H1 (cell line): ENCODE measurements at regions not wholly inside any gene's neighbourhood (a gene's known extent, or its start where the extent isn't known, plus 50 kb on each side); places are given as distances from the start of the nearest gene placed in this dataset.

Source experiments
- CTCF ChIA-PET: fragments of 300-600 bp; sonication (Branson Sonifier 250); formaldehyde crosslinking; loops from one replicate; lab custom pipeline; 2021; ENCODE audit not compliant: partially characterized antibody; lab: Charles Lee
- POLR2A ChIA-PET: fragments of 300-600 bp; sonication (Branson Sonifier 250); formaldehyde crosslinking; loops from one replicate; lab custom pipeline; 2021; ENCODE audit warnings: inconsistent platforms; ENCODE audit not compliant: partially characterized antibody; lab: Charles Lee
- DNase-seq, 2 experiments: peaks; one replicate each; pipeline versions ENCODE4 v3.0.0 to v3.0.0-alpha.2; 2010 to 2022; ENCODE audit warnings: low spot score in 2 of 2, low read depth in 1 of 2, mixed read lengths in 1 of 2
- FAIRE-seq: peaks from 2 replicates; lab custom pipeline; 2011; peaks lifted over from hg19 to GRCh38; lab: Jason Lieb, UNC
- H2AFZ ChIP-seq: 2 replicates; pipeline ENCODE4 v1.8.1; 2012; ENCODE audit warnings: low read length, inconsistent platforms
- H2AK5ac ChIP-seq: 2 replicates; pipeline ENCODE4 v1.6.1; 2013; ENCODE audit warnings: low read depth, low read length
- H2BK120ac ChIP-seq: replicated peaks from 2 replicates; pipeline ENCODE3; 2013; ENCODE audit warnings: low read depth, low read length, inconsistent platforms
- H2BK12ac ChIP-seq: 2 replicates; pipeline ENCODE4 v1.6.1; 2013; ENCODE audit warnings: low read depth, low read length
- H2BK15ac ChIP-seq: 2 replicates; pipeline ENCODE4 v1.6.1; 2013; ENCODE audit warnings: low read length
- H2BK20ac ChIP-seq: 2 replicates; pipeline ENCODE4 v1.6.1; 2013; ENCODE audit warnings: low read length
- H2BK5ac ChIP-seq: 2 replicates; pipeline ENCODE4 v1.6.1; 2013; ENCODE audit warnings: low read depth, low read length
- H3K14ac ChIP-seq: 2 replicates; pipeline ENCODE4 v1.6.1; 2013; ENCODE audit warnings: inconsistent platforms; ENCODE audit not compliant: insufficient read length
- H3K18ac ChIP-seq: 2 replicates; pipeline ENCODE4 v1.6.1; 2013; ENCODE audit warnings: low read length; ENCODE audit errors: extremely low read depth
- H3K23ac ChIP-seq: 2 replicates; pipeline ENCODE4 v1.6.1; 2013; ENCODE audit warnings: inconsistent platforms; ENCODE audit not compliant: insufficient read length
- H3K23me2 ChIP-seq: 2 replicates; pipeline ENCODE4 v1.6.1; 2013; ENCODE audit warnings: low read depth, low read length
- H3K27ac ChIP-seq: 2 replicates; pipeline ENCODE4 v1.6.1; 2011; ENCODE audit warnings: low read depth, low read length, inconsistent platforms
- H3K27me3 ChIP-seq, 4 experiments: replicated peaks in 1 of 4; 1 replicate in 1 of 4; 2 replicates in 3 of 4; pipeline versions ENCODE4 v1.6.1 to v1.8.1; 2011 to 2013; ENCODE audit warnings: low read length in 3 of 4, mild to moderate bottlenecking in 3 of 4, inconsistent platforms in 2 of 4, mixed read lengths in 2 of 4, moderate library complexity in 1 of 4; ENCODE audit not compliant: control insufficient read depth in 3 of 4, insufficient read depth in 3 of 4; ENCODE audit errors: extremely low read depth in 1 of 4
- H3K36me3 ChIP-seq, 4 experiments: 2 replicates each; pipeline versions ENCODE4 v1.6.1 to v1.8.1; 2011 to 2013; ENCODE audit warnings: mild to moderate bottlenecking in 4 of 4, low read length in 3 of 4, moderate library complexity in 2 of 4, control low read depth in 1 of 4, inconsistent platforms in 1 of 4; ENCODE audit not compliant: insufficient read depth in 4 of 4, control insufficient read depth in 2 of 4
- H3K4ac ChIP-seq: replicated peaks from 2 replicates; pipeline ENCODE3; 2013; ENCODE audit warnings: low read length, low read depth, mixed read lengths, inconsistent platforms; ENCODE audit not compliant: insufficient read length
- H3K4me1 ChIP-seq, 4 experiments: replicated peaks in 1 of 4; 1 replicate in 1 of 4; 2 replicates in 3 of 4; pipeline versions ENCODE4 v1.6.1 to v1.8.1; 2011 to 2013; ENCODE audit warnings: low read length in 3 of 4, inconsistent platforms in 2 of 4, mixed read lengths in 1 of 4; ENCODE audit not compliant: insufficient read depth in 4 of 4, control insufficient read depth in 3 of 4
- H3K4me2 ChIP-seq, 2 experiments: 2 replicates each; pipeline versions ENCODE4 v1.6.1 to v1.8.1; 2011 to 2013; ENCODE audit warnings: low read depth in 2 of 2, low read length in 2 of 2, control low read depth in 1 of 2, inconsistent platforms in 1 of 2, mild to moderate bottlenecking in 1 of 2; ENCODE audit not compliant: insufficient read depth in 1 of 2
- H3K4me3 ChIP-seq, 4 experiments: fragments of 200-600, 300-600 bp in 1 of 4; sonication (generic), shearing (Covaris generic), sonication (Bioruptor Twin) in 1 of 4; 2 replicates each; pipeline versions ENCODE4 v1.5.1 to v1.8.1; 2011 to 2016; ENCODE audit warnings: low read length in 4 of 4, low read depth in 3 of 4, control low read depth in 2 of 4, inconsistent platforms in 2 of 4, mild to moderate bottlenecking in 2 of 4, mixed read lengths in 1 of 4, moderate library complexity in 1 of 4; ENCODE audit not compliant: insufficient read depth in 2 of 4; ENCODE audit errors: extremely low read depth in 1 of 4
- H3K56ac ChIP-seq: replicated peaks from 2 replicates; pipeline ENCODE3; 2013; ENCODE audit warnings: low read depth, mild to moderate bottlenecking, mixed read lengths, low read length, inconsistent platforms; ENCODE audit not compliant: insufficient read length
- H3K79me1 ChIP-seq: 2 replicates; pipeline ENCODE4 v1.6.1; 2013; ENCODE audit warnings: low read depth, low read length, control low read depth
- H3K79me2 ChIP-seq, 2 experiments: 2 replicates each; pipeline versions ENCODE4 v1.6.1 to v1.8.1; 2012 to 2013; ENCODE audit warnings: low read length in 2 of 2, mild to moderate bottlenecking in 2 of 2, inconsistent platforms in 1 of 2; ENCODE audit not compliant: insufficient read depth in 2 of 2, control insufficient read depth in 1 of 2
- H3K9ac ChIP-seq, 4 experiments: replicated peaks in 1 of 4; 1 replicate in 1 of 4; 2 replicates in 3 of 4; pipeline versions ENCODE4 v1.6.1 to v1.8.1; 2011 to 2013; ENCODE audit warnings: low read depth in 3 of 4, low read length in 3 of 4, control low read depth in 2 of 4, mild to moderate bottlenecking in 2 of 4, moderate library complexity in 2 of 4, inconsistent platforms in 1 of 4; ENCODE audit errors: extremely low read depth in 1 of 4
- H3K9me3 ChIP-seq, 2 experiments: 2 replicates each; pipeline versions ENCODE4 v1.6.1 to v1.8.1; 2012 to 2013; ENCODE audit warnings: mild to moderate bottlenecking in 2 of 2, moderate library complexity in 2 of 2, control low read depth in 1 of 2, inconsistent platforms in 1 of 2, low read depth in 1 of 2, low read length in 1 of 2, mixed read lengths in 1 of 2; ENCODE audit not compliant: insufficient read depth in 2 of 2
- H4K20me1 ChIP-seq, 2 experiments: replicated peaks in 1 of 2; 2 replicates each; pipeline versions ENCODE3 to v1.8.1; 2011 to 2013; ENCODE audit warnings: inconsistent platforms in 2 of 2, low read length in 2 of 2, mild to moderate bottlenecking in 1 of 2; ENCODE audit not compliant: insufficient read depth in 2 of 2, control insufficient read depth in 1 of 2
- H4K5ac ChIP-seq: 2 replicates; pipeline ENCODE4 v1.6.1; 2013; ENCODE audit warnings: low read length, low read depth, mixed read lengths, inconsistent platforms; ENCODE audit not compliant: insufficient read length
- H4K8ac ChIP-seq: 2 replicates; pipeline ENCODE4 v1.8.0; 2013; ENCODE audit warnings: mild to moderate bottlenecking, moderate library complexity, low read length, inconsistent platforms; ENCODE audit not compliant: insufficient read depth; ENCODE audit errors: extremely low read depth
- H4K91ac ChIP-seq: replicated peaks from 2 replicates; pipeline ENCODE3; 2013; ENCODE audit warnings: low read length, mixed read lengths, inconsistent platforms; ENCODE audit not compliant: insufficient read length
- ATF3 ChIP-seq: IDR thresholded peaks from 2 replicates; pipeline ENCODE4 v1.6.1; 2011; ENCODE audit warnings: low read depth, mild to moderate bottlenecking, low read length; ENCODE audit not compliant: insufficient read depth
- CEBPB ChIP-seq: IDR thresholded peaks from 2 replicates; pipeline ENCODE4 v1.6.1; 2012; ENCODE audit warnings: low read depth, low read length
- EZH2 ChIP-seq: fragments of 200-600 bp; sonication (generic); IDR thresholded peaks from 2 replicates; pipeline ENCODE4 v1.7.1; 2012; ENCODE audit warnings: low read depth, mild to moderate bottlenecking, moderate library complexity, low read length, inconsistent platforms; ENCODE audit not compliant: severe bottlenecking
- KDM1A ChIP-seq: fragments of 200-600, 300-600 bp; sonication (generic); IDR thresholded peaks from 2 replicates; pipeline ENCODE4 v1.7.1; 2016; ENCODE audit warnings: mild to moderate bottlenecking, low read length, borderline replicate concordance
- KDM4A ChIP-seq: IDR thresholded peaks from one replicate; pipeline ENCODE4 v1.7.1; 2012; ENCODE audit warnings: low read depth, mild to moderate bottlenecking, moderate library complexity, low read length, inconsistent platforms; ENCODE audit not compliant: severe bottlenecking
- POLR2AphosphoS5 ChIP-seq: IDR thresholded peaks from 2 replicates; pipeline ENCODE4 v1.6.1; 2011; ENCODE audit warnings: low read depth, low read length
- RAD21 ChIP-seq, 2 experiments: IDR thresholded peaks in 1 of 2; conservative IDR thresholded peaks in 1 of 2; 2 replicates each; pipeline ENCODE4 v1.6.1; 2011; ENCODE audit warnings: low read depth in 2 of 2, low read length in 2 of 2, improper control_type of control experiment in 1 of 2, inconsistent platforms in 1 of 2, mild to moderate bottlenecking in 1 of 2, moderate library complexity in 1 of 2
- RNF2 ChIP-seq: fragments of 200-900, 300-1000 bp; sonication (generic); IDR thresholded peaks from 2 replicates; pipeline ENCODE4 v1.7.1; 2016; ENCODE audit warnings: borderline replicate concordance, low read depth, mild to moderate bottlenecking, antibody characterized with exemption, low read length; ENCODE audit not compliant: poor library complexity, severe bottlenecking; ENCODE audit errors: missing control alignments
- SAP30 ChIP-seq: fragments of 300-600 bp; sonication (generic); IDR thresholded peaks from 2 replicates; pipeline ENCODE4 v1.7.1; 2012; ENCODE audit warnings: low read length, moderate library complexity, mild to moderate bottlenecking, inconsistent platforms; ENCODE audit not compliant: insufficient read depth, insufficient replicate concordance
- TAF1 ChIP-seq: IDR thresholded peaks from 2 replicates; pipeline ENCODE4 v1.6.1; 2011; ENCODE audit warnings: mild to moderate bottlenecking, low read depth, low read length
- TBP ChIP-seq: IDR thresholded peaks from 2 replicates; pipeline ENCODE4 v1.6.1; 2011; ENCODE audit warnings: low read depth, low read length, improper control_type of control experiment
- WGBS, 2 experiments: shearing (Covaris generic) in 1 of 2; methylation state at CpG; one replicate each; pipeline versions ENCODE4 v1.1.6 to v1.1.7; 2013 to 2015; ENCODE audit warnings: low lambda C conversion rate in 2 of 2, mixed read lengths in 2 of 2, inconsistent platforms in 1 of 2, low coverage in 1 of 2, missing lambda C conversion rate in 1 of 2; ENCODE audit not compliant: insufficient replicate concordance in 2 of 2, insufficient coverage in 1 of 2, insufficient read length in 1 of 2; ENCODE audit errors: extremely low coverage in 1 of 2, missing lambda C conversion rate in 1 of 2; 5-methylcytosine and 5-hydroxymethylcytosine counted together

DNA sequence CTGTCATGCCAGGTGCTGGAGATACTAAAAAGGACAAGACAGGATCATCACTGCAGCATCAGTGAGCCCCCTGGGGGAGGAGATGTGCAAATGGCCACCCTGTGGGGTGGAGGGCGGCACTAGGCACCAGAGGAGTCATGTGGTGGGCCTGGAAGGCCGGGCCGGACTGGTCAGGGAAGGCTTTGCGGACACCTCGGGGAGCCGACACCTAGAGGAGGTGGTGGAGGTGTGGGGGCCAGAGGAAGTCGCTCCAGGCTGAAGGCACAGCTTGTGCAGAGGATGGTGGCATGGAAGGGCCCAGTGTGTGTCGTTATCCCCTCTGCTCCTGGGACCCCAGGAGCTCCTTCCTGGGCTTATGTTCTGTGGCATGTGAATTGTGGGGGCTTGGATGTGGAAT, 437.7 kb downstream of the RPS24 start:
- Histone ChIP-seq H3K79me1 (no peaks in the 10 kb centered on the region), H2BK5ac (no peak overlapping the region; the same call in 1 of the 2 replicates), H2AK5ac (no peak overlapping the region), H3K79me2 (no peaks in the 10 kb centered on the region), H4K8ac (no peak overlapping the region), H3K4me3 (no peak overlapping the region), H3K36me3 (no peaks in the 10 kb centered on the region), H3K9me3 (peaks cover 0 to 2% of the 10 kb centered on the region in 2 experiments; a peak in 1 of 4 replicates), H4K5ac (no peak overlapping the region), H3K23ac (no peak overlapping the region), H4K20me1 (no peaks in the 10 kb centered on the region), H2BK12ac (no peak overlapping the region), H2AFZ (no peak overlapping the region), H4K91ac (peak overlapping the region; percentile 23), H3K4ac (no peak overlapping the region), H3K27me3 (no peaks in the 10 kb centered on the region), H3K4me1 (peaks cover 1 to 8% (median 4%) of the 10 kb centered on the region in 4 experiments; a peak in 4 of 7 replicates), H2BK120ac (no peak overlapping the region), H3K14ac (no peak overlapping the region), H3K23me2 (no peaks in the 10 kb centered on the region), H3K4me2 (no peak overlapping the region), H2BK20ac (no peak overlapping the region), H3K18ac (no peak overlapping the region), H3K9ac (no peak overlapping the region), H2BK15ac (no peak overlapping the region), H3K27ac (no peak overlapping the region), H3K56ac (no peak overlapping the region)
- DNase-seq (no peak), FAIRE-seq (no peak)
- ChIA-PET POLR2A (no interaction called here), CTCF (interaction anchor here (1.5 kb wide), 1 partner anchor 45 kb away, joined by 3 read pairs; no protein-coding TSS in a partner anchor)
- 76% methylated on average over 8 of the region's 8 CpGs; no CpG with 5 or more reads in 1 of the 2 experiments for WGBS, 2 experiments
- TF ChIP-seq RAD21 (IDR thresholded peaks at IDR 0.05 in 1 of 2, conservative IDR thresholded peaks at IDR 0.05 in 1 of 2; ENCODE audit: low read depth in 2 of 2, low read length in 2 of 2) (no peak), POLR2AphosphoS5 (no peak), RNF2 (no peak), ATF3 (no peak), SAP30 (no peak), KDM1A (no peak), TBP (no peak), EZH2 (no peak), TAF1 (no peak), CEBPB (no peak), KDM4A (no peak)
